ENCODE measurements at regions not wholly inside any gene's neighbourhood (a gene's known extent, or its start where the extent isn't known, plus 50 kb on each side); places are given as distances from the start of the nearest gene placed in this dataset.

- H3K4me3 ChIP-seq, result no peak overlapping the region
- H3K79me2 ChIP-seq (ENCODE audit: low read depth), result no peaks in the 10 kb centered on the region
- no peaks in the 10 kb centered on the region for H4K20me1 ChIP-seq (ENCODE audit: insufficient read depth)
- H3F3A ChIP-seq (ENCODE audit: insufficient read depth, low read depth), result no peaks in the 10 kb centered on the region
- H3K9me3 ChIP-seq (ENCODE audit: insufficient read depth, low read depth), result no peaks in the 10 kb centered on the region
- intact Hi-C loops (cut with micrococcal nuclease; ENCODE audit: unreplicated experiment), result no loop called here
- H3K27me3 ChIP-seq (ENCODE audit: insufficient read depth, low read depth), result no peaks in the 10 kb centered on the region
- no peak overlapping the region for H2AFZ ChIP-seq
- H3K36me3 ChIP-seq (ENCODE audit: low read depth), result no peaks in the 10 kb centered on the region
- no peaks in the 10 kb centered on the region for H3K4me1 ChIP-seq (replicated peaks; ENCODE audit: insufficient read depth)
- no peak for TF ChIP-seq EZH2 (IDR thresholded peaks at IDR 0.05; ENCODE audit: low read depth)
- TF ChIP-seq, protein P1, sequence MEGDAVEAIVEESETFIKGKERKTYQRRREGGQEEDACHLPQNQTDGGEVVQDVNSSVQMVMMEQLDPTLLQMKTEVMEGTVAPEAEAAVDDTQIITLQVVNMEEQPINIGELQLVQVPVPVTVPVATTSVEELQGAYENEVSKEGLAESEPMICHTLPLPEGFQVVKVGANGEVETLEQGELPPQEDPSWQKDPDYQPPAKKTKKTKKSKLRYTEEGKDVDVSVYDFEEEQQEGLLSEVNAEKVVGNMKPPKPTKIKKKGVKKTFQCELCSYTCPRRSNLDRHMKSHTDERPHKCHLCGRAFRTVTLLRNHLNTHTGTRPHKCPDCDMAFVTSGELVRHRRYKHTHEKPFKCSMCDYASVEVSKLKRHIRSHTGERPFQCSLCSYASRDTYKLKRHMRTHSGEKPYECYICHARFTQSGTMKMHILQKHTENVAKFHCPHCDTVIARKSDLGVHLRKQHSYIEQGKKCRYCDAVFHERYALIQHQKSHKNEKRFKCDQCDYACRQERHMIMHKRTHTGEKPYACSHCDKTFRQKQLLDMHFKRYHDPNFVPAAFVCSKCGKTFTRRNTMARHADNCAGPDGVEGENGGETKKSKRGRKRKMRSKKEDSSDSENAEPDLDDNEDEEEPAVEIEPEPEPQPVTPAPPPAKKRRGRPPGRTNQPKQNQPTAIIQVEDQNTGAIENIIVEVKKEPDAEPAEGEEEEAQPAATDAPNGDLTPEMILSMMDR (conservative IDR thresholded peaks at IDR 0.05), result no peak
- POLR2A ChIA-PET (ENCODE audit: unreplicated experiment), result no interaction called here
- CTCF ChIA-PET, result no interaction called here
- H3K27ac ChIP-seq, result no peak overlapping the region
- H3K9me2 ChIP-seq (ENCODE audit: insufficient read depth), result no peaks in the 10 kb centered on the region
- H3K4me2 ChIP-seq, result no peak overlapping the region
- DNase-seq, result no peak
- BruUV-seq (replicated peaks), result no TSS peak
These were observed 401.0 kb downstream of the BTG1 start for GRCh38 chr12:91744597-91744996.

GRCh38 chr12:91743704-91744321, 401.8 kb downstream of the BTG1 start:
- no peaks in the 10 kb centered on the region for H4K20me1 ChIP-seq (ENCODE audit: insufficient read depth)
- no peaks in the 10 kb centered on the region for H3K9me3 ChIP-seq (ENCODE audit: insufficient read depth, low read depth)
- no peaks in the 10 kb centered on the region for H3K36me3 ChIP-seq (ENCODE audit: low read depth)
- TF ChIP-seq, protein P1 (conservative IDR thresholded peaks at IDR 0.05), result no peak
- no peak for TF ChIP-seq EZH2 (IDR thresholded peaks at IDR 0.05; ENCODE audit: low read depth)
- no peaks in the 10 kb centered on the region for H3K4me1 ChIP-seq (replicated peaks; ENCODE audit: insufficient read depth)
- H3K27ac ChIP-seq, result no peak overlapping the region
- H3K27me3 ChIP-seq (ENCODE audit: insufficient read depth, low read depth), result no peaks in the 10 kb centered on the region
- ChIA-PET CTCF (no interaction called here), POLR2A (ENCODE audit: unreplicated experiment) (no interaction called here)
- H3K4me2 ChIP-seq, result no peak overlapping the region
- DNase-seq, result no peak
- H3K79me2 ChIP-seq (ENCODE audit: low read depth), result no peaks in the 10 kb centered on the region
- no peaks in the 10 kb centered on the region for H3F3A ChIP-seq (ENCODE audit: insufficient read depth, low read depth)
- intact Hi-C loops (cut with micrococcal nuclease; ENCODE audit: unreplicated experiment), result no loop called here
- BruUV-seq (replicated peaks), result no TSS peak
- H3K9me2 ChIP-seq (ENCODE audit: insufficient read depth), result no peaks in the 10 kb centered on the region
- no peak overlapping the region for H3K4me3 ChIP-seq
- H2AFZ ChIP-seq, result no peak overlapping the region

DNA sequence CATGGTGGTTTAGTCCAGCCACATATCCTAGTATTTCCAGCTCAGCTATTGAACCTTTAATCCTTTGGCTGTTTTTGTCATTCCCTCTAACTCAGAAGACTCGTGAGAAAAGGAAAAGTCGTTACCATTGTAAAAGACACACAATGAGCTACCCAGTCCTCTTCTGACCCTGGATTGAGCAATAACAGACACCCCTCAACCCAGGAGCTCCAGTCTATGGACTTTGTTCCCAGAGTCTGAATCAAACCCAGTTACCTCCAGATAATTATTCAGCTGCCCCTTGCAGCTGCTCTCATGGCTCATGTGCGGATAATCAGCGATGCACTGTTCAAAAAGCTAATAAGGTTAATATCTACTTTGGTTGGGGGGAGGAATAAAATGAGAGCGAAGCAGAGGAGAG, 402.4 kb downstream of the BTG1 start:
- CTCF ChIA-PET, result no interaction called here
- H3K27ac ChIP-seq, result no peak overlapping the region

More for the DNA sequence above, 402.4 kb downstream of the BTG1 start:
- Histone ChIP-seq H3K27me3 (ENCODE audit: insufficient read depth, low read depth) (no peaks in the 10 kb centered on the region), H2AFZ (no peak overlapping the region), H3K9me3 (ENCODE audit: insufficient read depth, low read depth) (no peaks in the 10 kb centered on the region), H3K4me1 (replicated peaks; ENCODE audit: insufficient read depth) (no peaks in the 10 kb centered on the region), H3K9me2 (ENCODE audit: insufficient read depth) (no peaks in the 10 kb centered on the region), H4K20me1 (ENCODE audit: insufficient read depth) (no peaks in the 10 kb centered on the region), H3F3A (ENCODE audit: insufficient read depth, low read depth) (no peaks in the 10 kb centered on the region), H3K36me3 (ENCODE audit: low read depth) (no peaks in the 10 kb centered on the region), H3K4me2 (no peak overlapping the region), H3K79me2 (ENCODE audit: low read depth) (no peaks in the 10 kb centered on the region), H3K4me3 (no peak overlapping the region)
- DNase-seq, result no peak
- intact Hi-C loops (cut with micrococcal nuclease; ENCODE audit: unreplicated experiment), result no loop called here
- TF ChIP-seq, protein P1 (conservative IDR thresholded peaks at IDR 0.05), result no peak
- TF ChIP-seq EZH2 (IDR thresholded peaks at IDR 0.05; ENCODE audit: low read depth), result no peak
- no TSS peak for BruUV-seq (replicated peaks)
- POLR2A ChIA-PET (ENCODE audit: unreplicated experiment), result no interaction called here

Data from PC-9 (cell line).